CD1c-positive myeloid dendritic cell (primary cell): ENCODE measurements at regions not wholly inside any gene's neighbourhood (a gene's known extent, or its start where the extent isn't known, plus 50 kb on each side); places are given as distances from the start of the nearest gene placed in this dataset.
A peak's percentile ranks its signal among the peaks of the same experiment; 100 is the strongest.
"Not testable (repeated sequence)": the region's sequence is repeated elsewhere in the genome, so short reads cannot be mapped to it uniquely, and the experiment has no call there.

Experiments
- DNase-seq: peaks from one replicate; pipeline ENCODE4 v3.0.0-alpha.2; 2016; ENCODE audit errors: extremely low spot score

DNA sequence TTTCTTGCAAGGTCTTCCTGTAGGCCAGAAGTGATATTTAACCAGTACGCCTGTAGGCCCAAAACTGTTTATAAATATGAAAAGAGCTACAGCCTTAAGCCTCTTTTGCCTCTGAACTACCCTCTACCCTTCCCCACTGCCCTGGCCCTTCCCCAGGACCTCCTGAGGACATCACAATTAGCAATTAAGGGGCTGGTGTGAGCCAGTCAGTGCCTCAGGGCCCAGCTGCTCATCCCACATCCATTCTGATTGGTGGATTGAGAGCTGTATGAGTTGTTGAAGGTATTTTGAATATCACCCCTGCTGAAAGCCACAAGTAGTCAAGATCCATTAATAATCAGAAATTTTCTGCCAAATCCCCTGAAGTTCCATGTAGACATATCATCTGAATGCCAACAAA lies 126.3 kb upstream of the TACR1 start:
- no peak for DNase-seq

DNA sequence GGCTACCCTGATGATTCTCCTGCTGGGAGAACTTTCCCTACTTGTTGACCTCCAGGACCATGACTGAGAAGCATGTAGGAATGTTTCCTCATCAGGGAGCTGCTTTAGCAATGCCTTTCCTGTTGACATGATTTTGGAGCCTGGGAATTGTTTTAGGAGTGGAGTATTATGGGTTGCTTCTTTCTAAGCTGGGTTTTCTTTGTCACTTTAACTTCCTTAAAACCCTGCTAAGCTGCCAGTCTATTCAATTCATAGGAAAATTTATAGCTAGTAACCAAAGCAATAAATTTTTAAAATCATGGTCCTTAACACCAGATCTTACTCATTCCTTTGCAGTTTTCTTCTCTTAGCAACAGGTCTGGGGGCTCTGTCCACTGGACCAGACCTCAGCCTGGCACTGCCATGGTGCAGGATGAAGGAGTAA lies 125.6 kb upstream of the TACR1 start:
- no peak for DNase-seq

DNA sequence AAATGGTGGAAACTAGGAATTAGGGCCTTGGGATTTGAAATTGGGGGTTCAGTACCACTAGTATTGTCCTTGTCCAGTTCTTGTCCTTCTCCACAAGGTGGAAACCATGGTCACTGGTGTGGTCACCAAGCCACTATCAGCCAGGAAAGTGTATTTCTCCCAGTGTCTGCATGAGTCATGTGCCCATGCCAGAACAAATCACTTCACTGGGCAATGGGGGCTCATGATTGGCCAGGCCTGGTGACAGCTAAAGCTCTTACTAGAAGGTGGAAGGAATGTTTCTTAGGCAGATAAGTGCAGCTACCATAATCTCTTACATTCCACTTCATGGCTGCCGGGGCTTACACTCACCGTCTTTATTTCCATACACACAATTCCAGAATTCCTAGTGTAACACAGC lies 124.8 kb upstream of the TACR1 start:
- no peak for DNase-seq

DNA sequence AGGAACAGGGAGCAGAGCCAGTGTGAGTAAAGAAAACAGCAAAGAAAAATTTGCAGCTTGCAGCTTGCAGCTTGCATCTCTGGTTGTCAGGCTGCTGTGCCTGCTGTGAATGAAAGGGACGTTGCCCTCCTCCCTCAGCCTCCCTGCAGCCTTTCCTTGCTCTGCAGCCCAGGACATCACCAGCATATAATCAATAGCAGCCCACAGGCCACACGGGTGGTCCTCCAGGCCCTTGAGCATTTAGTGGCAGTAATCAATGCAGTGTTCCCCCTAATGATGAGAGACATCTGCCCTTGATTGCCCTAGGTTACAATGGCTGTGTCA lies 122.2 kb upstream of the TACR1 start:
- no peak for DNase-seq

DNA sequence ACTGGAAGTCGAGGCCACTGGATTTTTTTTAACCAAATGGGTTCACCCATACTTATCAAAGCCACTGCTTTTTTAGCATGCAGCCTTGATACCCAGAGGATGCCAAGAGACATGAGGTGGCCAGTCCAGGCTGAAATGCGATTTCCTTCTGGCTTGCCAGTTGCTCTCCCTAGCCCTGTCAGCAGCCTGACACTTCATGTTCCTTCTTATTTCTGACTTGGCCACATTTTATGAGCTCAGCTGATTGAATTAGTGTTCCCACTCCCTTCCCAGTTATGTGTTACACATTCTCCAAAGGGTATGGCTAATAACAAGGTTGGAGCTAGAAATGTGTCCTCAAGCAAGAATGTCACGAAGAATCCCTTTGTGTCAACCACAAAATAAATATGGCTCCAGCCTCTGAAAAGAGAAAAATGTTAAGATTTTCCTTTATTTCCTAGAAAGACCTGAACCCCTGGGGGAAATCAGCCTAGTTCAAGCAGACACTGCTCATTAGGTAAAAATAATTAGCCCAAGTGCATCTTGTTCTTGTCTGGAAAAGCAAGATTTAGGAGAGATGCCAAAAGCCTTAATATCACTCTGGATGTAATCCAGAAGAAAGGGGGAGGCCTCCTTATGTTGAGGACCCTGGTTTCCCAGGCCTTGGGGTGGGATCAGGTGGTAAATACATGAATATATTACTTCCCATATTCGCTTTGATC lies 121.7 kb upstream of the TACR1 start:
- DNase-seq, result no peak

DNA sequence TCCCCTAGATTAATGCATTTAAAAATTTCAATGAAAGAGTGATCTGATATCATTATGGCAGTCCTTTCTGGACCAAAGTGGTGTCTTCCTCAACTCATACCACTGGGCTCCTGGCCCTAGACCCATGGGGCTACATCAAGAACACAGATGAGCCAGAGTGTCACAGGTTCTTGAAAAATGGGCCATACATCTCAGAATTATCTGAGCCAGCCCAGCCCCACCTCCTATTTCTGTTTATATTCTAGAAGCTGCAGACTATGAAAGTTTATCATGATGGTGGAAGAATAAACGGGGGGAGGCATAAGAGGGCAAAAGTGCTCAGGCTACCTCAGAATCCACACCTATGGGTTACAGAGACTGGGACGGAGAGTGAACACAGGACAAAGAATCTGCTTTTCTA lies 120.6 kb upstream of the TACR1 start:
- no peak for DNase-seq

DNA sequence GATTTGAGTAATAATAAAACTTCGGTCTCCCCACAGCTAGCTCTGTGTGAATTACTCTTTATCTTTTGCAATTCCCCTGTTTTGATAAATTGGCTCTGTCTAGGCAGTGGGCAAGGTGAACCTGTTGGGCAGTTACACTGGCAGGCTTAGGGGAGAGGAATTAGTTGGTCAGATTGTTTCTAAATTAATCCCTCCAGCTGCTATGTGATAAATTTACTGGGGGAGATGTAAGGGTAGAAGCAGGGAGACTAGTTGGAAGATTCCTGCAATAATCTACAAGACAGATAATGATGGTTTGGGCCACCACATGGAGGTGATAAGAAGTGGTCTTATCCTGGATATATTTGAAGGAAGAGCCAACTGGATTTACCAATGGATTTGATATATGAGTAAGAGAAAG lies 118.5 kb upstream of the TACR1 start:
- DNase-seq, result no peak

DNA sequence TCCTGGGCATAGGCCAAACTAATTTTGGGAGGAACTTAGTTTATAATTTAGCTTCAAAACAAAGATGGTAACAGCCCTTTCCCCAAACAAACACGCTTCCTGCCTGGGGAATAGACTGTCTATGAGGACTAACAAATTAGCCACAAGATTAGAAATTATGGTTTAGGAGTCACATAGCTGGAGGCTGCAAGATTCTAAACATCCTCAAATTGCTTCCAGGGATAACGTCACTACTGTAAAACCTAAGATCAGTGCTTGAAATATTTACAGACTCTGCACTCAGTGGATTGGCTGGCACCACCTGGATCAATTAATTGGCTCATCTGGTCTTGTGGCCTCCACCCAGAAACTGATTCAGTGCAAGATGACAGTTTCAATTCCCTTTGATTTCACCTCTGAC lies 118.0 kb upstream of the TACR1 start:
- no peak for DNase-seq

DNA sequence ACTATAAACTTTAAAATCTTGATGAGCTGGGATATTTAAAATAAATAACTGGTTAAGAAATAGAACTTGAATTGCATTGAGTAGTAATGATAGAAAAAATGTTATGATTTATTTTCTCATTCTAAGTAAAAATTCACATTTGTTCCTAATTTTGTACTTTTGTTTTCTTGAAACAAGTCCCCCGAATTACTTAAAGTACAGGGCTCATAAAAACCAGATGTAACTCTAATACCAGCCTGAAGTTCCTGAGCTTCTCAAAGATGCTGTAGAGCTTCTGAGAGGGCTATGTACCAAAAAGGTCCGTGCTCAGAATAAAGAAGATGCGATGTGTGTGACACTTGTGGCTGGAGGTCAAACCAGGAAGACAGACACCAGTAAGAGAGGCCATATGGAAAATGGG lies 116.1 kb upstream of the TACR1 start:
- no peak for DNase-seq

DNA sequence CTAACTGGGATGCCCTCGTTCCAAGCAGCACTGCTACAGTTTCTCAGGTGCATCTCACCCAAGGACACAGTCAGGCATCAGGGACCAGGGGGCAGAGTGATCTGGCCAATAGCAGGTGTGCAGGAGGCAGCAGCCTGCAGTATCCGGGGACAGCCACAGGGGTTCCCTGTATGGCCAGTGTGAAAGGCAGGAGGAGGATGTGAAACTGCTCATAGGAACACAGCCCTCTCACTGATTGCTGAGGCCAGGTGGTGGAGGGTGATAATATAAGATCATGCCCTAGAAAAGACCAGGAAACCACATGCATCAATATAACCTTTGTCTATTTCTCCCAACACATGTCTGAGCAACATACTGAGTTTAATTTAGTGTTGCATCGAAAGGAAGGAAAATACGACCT lies 112.7 kb upstream of the TACR1 start:
- DNase-seq, result peak; percentile 31

DNA sequence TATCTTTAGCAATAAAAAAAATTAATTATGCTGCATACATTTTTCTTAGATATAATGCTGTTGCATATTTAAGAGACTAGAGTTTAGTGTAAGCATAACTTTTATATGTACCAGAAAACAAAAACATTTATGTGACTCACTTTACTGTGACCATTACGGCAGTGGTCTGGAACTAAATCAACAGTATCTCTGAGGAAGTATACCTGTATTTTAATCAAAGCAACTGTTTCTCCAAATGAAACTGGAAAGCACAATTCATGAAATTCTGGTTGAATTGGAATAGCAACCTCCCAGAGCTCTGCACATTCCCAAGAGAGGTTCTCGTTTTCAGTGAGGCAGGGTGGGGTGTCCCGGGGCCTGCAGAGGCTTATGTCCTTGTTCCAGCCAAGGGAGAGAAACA lies 112.2 kb upstream of the TACR1 start:
- DNase-seq, result no peak

DNA sequence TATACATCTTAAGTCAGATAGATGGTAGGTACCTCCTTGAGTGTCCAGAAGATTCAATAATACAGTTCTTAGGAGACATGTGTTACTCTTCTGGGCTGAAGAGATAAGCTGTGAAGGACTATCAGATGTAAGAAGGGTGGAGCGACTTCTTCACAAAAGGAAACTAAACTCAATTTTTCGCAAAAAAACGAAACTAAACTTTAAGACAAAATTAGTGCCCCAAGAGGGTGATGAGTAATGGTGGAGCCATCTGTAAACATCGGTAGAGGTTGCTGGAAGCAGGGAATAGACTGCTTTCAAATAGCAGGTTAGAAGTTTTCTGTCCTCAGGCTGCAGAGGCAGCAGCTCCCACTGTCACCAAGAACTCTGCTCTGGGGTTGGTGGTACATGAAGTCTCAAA lies 111.6 kb upstream of the TACR1 start:
- DNase-seq, result no peak

DNA sequence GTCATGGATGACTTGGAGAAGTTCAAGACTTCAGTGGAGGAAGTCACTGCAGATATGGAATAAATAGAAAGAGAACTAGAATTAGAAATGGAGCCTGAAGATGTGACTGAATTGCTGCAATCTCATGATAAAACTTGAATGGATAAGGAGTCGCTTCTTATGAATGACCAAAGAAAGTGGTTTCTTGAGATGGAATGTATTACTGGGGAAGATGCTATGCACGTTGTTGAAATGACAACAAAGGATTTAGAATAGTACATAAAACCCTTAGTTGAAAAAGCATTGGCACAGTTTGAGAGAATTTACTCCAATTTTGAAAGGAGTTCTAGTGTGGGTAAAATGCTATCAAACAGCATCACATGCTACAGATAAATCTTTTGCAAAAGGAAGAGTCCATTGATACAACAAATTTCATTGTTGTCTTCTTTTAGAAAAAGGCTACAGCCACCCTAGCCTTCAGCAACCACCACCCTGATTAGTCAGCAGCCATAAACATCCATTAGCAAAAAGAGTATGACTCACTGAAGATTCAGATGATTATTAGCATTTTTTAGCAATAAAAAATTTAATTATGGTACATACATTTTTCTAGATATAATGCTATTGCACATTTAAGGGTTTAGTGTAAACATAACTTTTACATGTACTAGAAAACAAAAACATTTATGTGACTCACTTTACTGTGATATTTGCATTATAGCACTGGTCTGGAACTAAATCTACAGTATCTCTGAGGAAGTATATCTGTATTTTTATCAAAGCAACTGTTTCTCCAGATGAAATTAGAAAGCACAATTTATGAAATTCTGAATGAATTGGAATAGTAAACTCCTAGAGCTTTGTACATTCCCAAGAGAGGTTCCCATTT lies 110.5 kb upstream of the TACR1 start:
- DNase-seq, result no peak

DNA sequence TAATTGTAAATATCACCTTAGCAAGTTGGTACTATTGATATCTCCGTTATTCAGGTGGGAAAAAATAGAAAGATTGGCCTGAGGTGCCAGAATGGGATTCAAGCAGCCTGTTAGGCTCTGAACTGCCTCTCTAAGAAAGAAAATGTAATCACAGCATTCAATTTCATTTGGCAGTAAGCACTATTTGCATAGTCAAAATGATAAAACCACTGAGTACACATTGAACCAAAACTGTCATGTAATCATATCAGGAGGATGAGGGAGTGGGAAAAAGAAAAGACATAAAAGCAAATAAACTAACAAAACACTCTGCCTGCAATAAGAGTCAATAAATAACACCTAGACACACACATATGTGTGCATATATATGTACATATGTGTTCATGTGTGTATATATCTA lies 103.9 kb upstream of the TACR1 start:
- no peak for DNase-seq

DNA sequence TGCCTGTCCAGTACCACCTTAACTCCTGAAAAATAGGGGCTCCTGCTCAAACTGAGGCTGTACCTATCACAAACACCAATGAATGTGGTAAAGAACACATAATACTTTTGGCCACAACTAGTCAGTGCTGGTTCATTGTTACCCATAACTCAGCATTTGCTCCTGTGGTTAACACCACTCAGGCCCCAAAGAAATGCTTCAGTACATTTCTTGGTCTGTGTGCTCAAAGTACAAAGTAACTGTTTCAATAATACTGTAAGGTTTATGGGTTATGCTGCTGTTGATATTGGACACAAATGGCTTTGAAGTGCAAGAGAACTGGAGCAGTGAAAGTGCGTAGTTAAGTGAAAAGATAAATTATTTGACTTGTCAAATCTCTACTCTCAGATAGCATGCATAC lies 95.0 kb upstream of the TACR1 start:
- no peak for DNase-seq

DNA sequence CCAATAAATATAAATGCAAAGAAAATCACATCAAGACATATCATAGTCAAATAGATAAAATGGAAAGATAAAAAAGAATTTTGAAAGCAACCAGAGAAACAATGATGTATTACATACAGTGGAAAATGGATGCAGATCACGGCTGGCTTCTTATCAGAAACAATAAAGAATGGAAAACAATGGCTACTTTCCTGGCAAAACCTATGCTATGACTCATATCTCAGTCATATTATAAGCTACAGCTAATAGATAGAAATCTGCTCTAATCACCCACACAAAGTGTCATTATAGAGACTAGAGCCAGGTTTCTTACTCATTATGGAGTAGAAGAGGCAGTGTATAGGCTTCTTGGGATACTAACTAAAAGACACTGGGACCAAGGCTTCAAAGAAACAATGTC lies 93.5 kb upstream of the TACR1 start:
- DNase-seq, result no peak

DNA sequence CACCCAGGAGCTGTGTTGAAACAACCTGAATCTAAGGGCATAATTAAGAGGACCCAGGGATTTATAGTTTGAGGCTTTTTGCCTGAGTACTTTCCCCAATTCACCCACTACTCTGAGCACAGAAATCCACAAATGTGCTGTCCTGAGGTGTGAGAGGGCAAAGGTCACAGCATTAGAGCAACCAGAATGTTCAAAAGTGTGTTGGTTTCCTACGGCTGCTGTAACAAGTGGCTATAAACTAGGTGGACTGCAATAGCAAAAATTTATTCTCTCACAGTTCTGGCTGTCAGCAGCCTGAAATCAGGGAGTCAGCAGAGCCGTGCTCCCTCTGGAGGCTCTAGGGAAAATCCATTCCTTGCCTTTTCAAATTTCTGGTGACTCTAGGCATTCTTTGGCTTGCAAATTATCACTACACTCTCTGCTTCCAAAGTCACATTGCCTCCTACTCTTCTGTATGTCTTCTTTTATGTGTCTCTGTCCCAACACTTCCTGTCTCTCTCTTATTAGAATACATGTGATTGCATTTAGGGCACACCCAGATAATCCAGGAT lies 91.4 kb upstream of the TACR1 start:
- DNase-seq, result no peak

DNA sequence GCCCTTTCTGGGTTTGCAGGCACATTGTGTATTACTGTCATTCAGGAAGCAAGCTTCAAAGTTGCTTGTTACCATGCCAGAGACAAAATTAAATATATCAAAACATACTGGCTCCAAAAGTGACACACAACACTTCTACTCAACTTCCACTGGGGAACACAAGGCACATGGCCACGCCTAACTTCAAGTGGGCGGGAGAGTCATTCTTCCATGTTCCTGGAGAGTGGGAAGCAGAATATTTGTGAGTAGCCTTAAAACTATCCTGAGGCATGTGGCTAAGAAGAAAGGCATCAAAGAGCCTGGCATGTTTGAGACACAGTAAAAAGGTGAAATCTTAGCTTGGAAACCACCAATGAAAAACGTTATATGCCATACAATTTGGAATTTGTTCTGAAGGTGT lies 90.5 kb upstream of the TACR1 start:
- peak; percentile 18 for DNase-seq

DNA sequence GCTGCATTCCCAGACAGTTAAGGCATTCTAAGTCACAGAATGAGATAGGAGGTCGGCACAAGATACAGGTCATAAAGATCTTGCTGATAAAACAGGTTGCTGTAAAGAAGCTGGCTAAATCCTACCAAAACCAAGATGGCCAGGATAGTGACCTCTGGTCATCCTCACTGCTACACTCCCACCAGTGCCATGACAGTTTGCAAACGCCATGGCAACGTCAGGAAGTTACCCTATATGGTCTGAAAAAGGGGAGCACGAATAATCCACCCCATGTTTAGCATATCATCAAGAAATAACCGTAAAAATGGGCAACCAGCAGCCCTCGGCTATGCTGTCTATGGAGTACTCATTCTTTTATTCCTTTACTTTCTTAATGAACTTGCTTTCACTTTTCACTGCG lies 89.9 kb upstream of the TACR1 start:
- not testable (repeated sequence) for DNase-seq

DNA sequence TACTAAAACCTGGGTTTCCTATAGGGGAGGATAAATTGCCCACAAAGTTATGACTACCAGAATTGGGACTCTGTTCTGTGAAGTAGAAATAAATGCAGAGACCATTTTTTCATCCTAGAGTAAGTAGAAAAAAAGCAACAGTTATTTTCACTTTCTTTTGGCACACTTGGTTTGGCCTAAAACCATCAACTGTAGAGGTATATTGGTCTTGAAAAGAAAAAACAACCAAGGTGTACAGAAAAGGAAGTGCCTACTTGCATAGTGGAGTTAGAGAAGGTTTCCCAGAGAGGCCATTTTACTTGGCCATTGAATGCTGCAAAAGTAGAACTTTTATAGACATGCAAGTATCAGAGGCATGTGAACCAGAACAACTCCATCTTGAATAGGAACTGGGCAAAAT lies 89.4 kb upstream of the TACR1 start:
- DNase-seq, result no peak

DNA sequence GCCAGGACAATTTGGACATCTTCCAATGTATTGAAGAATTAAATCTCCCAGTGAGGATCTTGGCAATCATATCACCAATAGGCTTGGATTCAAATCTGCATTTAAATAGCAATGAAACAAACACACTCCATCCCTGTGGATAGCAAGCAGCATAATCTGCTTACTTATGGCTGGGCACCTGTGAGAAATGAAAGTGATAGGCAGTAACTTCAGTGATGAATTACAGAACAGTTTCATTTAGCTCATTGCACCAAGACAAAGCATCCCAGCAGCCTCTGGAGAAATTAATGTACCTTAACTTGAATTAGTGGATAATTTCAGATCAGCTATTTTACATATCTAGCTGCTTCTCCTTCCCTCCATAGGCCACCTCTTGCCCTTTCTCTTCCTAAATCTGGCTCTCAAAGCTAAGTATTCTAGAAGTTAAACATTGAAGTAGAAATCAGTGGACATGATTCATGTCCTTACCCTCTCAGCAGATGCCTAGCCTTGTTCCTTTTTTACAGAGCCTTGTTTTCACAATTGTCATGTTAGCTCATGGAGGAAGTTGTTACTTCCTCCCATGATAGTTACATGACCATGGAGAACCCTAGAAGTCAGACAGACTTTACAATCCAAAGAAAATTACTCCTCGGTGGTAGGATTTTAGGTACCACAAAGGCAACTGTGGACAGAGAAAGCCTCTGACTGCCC lies 88.5 kb upstream of the TACR1 start:
- DNase-seq, result peak; percentile 79

DNA sequence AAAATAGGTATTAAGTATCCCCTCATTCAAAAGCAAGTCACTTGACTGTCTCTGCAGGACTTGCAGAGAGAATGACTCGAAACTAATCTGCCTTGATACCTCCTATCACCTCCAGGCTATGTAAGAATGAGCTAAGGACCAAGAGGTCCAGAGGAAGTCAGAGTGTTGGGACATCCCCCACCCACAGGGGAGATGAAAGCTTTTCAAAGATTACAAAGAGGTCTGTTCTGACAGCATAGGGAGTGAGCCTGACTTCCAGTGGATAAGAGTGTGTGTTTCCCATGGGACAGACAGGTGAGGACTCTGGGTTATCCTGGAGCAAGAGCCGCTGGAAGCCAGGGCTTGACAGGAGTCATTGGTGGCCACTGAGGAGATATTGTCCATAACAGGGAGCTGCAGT lies 85.0 kb upstream of the TACR1 start:
- peak; percentile 11 for DNase-seq
